Islet precursor cell (in vitro differentiated cells): ENCODE measurements at regions not wholly inside any gene's neighbourhood (a gene's known extent, or its start where the extent isn't known, plus 50 kb on each side); places are given as distances from the start of the nearest gene placed in this dataset.

ENCODE experiments used
- DNase-seq: peaks from one replicate; pipeline ENCODE4 v3.0.0-alpha.2; 2018

DNA sequence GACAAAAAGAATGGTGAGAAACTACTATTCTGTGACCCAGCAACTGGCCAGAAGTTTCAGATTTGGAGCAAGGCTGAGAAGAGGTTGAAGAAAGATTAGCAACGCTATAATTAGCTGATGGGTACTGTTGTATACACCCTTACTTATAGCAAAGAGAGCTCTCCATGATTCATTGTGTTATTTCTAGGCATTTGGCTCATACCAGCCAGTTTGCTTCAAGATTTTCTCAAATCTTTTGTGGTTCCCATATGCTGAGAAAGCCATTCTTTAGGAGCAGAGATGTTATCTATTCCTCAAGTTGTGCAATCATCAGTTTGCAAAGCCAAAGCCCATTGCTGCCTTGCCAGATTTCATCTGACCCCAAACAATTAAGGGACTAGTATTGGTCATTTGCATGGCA, 179.4 kb downstream of the ETS1 start:
- DNase-seq, result no peak

DNA sequence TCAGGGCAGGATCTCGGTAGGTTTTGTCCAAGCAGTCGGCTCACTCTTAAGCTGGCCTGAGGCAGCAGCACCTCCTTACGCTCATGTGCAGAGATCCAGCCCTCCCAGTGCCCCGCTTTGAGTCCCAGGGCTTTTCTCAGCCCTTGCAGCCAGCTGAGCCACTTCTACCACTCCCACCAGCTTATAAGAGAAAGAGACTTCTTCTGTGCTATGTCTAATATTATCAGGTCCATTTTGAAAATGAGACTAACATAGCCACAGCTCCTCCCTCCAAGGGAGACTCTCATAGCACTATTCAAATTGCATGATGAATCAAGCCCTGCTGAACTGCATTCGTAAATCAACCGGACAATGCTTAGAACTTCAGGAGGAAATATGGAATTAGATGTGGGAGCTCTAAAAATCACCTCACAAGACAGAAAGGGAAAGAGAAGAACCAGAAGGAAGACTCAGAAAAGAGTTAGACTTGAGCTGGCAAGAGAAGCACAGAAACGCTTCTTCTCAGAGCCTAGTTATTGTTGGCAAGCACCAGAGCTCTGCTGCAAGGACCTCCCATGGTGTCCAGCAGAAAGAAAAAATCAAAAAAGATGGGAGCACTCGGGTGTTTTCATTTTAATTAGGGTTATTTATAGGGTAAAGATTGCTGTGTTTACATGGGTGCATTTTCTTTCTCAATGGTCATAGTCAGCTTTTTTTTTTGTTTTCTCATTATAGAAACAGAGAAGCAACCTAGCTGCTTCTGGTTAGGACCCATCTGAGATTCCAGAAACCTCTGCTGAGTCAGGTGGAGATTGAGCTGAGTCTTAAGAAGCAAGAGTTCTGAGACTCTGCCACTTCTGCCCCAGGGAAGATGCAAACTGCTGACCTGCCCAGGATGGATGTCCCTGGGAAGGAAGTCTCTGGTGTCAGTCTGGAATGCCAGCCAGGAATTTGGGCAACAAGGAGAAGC, 181.4 kb downstream of the ETS1 start:
- DNase-seq, result peak; percentile 86

DNA sequence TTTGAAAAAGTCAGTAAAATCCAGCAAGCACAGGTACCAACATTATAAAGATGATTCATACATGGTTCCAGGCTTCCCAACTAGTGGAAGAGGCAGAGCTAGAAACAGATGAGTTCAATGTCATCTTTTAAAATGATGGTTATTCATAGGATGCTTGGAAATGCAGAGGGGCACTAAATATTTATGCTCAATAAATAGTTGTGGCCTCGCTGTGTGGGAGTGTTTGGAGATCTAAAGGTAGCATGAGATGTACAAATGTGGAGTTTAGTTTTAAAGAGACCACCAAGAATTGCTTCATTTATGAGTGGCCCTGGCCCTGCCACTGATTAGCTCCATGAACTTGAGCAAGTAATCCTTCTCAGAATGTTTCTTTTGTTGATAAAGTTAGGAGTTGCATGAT, 182.2 kb downstream of the ETS1 start:
- no peak for DNase-seq

DNA sequence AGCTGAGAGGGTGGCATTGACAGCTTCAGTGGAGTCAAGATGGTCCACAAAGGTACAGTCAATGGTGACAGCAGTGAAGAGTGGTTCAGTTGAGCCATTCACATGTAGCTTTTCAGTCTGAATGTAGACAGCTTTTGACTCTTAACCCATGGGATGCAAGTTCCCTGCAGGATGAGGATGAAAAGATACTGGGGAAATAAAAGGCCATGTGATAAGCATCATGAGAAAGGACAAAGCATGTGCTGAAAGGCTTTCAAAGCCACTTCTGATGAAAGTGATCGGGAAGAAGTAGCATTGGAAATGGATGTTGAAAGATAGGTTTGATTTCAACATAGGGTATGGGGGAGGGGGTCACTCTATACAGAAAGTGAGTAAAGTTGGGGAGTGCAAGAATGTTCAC, 182.9 kb downstream of the ETS1 start:
- no peak for DNase-seq

DNA sequence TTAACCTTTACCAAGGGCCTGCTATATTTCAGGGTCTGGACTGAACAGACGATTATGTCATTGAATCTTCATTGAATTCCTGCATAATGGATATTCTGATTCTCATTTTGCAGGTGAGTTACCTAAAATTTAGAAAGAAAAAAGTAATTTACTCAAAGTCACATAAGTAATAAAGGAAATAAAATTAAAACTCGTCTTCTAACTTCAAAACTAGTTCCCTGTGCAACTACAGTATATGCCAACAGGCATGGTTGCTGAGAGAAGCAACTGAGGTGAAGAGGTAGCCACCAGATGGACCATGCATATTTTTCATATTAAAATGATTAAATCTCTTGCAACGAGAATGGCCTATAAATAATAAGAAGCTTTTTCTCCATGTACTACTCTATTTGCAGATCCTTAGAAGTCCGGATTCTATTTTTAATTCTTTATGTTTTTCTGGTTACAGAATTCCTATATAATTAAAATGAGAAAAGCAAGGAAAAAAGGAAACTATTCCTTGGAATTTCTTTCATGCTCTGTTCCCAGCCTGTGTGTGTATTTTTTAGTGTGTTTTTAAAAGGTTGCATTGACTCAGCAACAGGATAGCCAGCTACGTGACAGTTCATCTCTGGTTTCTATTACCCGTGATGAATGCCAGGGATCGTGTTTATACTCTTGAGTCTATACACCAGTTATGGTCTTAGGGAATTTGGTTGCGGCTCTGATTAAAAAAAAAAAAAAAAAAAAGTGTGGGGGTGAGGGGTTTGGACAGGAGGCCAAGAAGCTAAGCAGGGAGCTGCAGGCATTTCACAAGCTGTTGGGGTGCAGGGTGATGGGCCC, 186.8 kb downstream of the ETS1 start:
- no peak for DNase-seq

DNA sequence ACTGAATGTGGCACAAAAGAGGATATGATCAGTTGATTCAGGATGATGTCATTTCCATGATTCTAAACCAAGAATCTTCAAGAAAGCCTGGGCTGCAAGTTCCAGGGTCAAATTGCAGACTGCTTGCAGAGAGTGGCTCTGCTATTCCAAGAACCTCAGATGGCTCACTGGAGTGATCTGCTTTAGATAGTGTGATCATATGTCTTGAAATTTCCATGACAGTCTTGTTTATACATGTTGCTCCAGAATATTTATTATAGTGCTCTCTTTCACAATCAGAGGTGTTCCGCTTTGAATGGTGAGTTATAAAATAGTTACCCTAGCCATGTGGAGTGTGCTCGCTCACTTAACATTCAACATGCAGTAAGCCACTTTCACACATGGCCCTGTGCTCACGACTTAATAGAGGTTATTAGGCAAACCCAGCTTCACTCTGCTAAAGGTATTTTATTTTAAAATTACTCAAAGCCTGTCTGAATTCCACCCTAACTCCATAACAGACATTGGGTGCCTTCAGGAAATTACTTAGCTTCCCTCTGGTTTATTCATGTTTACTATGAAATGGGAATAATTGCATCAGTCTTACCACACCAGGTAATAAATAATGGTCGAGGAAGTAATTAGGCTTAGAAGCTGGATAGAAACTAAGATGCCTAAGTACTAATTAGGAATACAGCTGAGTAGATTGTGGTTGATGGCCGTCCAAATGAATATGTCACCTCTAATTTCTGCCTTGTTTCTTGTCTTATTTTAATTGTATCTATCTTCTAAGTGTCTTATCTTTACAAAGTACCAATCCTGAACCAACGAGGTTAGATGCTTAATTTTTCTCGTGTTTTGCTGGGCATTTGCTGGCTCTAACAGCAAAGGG, 187.9 kb downstream of the ETS1 start:
- no peak for DNase-seq

DNA sequence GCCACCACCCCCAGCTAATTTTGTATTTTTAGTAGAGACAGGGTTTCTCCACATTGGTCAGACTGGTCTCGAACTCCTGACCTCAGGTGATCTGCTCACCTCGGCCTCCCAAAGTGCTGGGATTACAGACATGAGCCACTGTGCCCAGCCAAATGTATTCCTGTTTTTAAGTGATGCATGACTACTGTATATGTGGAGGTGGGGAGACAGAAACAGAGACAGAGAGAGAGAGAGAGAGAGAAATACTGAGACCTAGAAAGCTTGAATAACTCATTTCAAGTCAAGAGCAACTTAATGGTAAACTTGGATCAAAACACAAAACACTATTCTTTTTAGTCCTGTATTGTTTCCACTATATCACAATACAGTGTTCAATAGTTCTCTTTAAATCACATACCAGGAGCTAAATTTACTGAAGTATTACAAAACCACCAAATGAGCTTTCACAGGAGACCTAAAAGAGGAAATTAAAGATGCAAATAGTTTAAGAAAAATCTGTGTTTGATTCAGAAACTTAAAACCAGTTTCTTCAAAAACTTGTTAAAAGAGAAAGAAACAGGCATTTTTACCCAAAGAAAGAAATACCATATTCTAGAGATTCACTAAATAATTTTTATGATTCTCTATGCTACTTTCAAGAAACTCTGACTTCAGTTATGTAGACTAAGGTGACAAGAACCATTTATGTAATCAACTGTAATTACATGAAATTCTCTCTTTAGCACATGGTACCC, 188.7 kb downstream of the ETS1 start:
- no peak for DNase-seq

DNA sequence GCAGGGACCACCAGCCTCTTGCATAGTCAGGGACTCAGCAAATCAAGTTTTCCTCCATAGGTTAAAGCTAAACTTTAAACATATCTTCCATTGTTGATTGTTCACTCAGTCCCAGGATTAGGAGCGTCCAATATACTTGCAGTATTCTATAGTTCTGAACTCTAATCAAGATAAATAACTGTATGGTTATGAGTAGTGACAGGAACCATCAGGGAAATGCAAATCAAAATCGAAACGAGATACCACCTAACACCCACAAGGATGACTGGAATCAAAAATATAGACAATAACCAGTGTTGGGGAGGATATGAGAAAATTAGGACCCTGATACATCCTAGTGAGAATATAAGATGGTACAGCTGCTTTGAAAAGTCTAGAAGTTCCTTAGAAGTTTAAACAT, 190.0 kb downstream of the ETS1 start:
- no peak for DNase-seq

DNA sequence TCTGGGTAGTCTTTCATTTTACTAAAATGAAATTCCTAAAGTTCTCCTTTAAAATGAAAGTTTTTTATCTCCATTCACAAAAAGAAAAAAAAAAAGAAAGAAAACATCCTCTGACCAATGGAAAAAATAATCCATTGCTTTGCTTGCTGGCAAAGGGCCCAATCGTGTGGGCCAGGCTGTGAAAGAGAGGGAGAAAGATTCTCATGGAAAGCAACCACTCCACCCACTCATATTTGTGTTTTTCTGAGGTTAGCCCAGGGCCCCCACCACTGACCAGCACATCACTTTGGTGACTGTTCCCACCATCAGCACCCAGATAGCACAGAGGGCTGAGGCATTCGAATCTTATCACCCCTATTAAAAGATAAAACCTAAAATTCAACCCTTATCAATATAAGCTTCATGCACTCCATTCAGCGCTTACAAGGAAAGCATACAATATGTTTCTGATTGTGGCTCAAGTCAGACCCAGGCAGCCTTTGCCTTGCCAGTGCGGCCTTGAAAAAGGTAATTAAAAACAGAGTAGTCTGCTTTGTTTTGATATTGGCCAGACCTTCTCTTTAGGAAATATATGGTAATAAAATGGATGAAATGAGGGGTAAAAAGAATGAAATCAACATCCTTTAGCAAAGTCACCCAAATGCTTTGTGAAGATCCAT, 192.8 kb downstream of the ETS1 start:
- DNase-seq, result no peak

DNA sequence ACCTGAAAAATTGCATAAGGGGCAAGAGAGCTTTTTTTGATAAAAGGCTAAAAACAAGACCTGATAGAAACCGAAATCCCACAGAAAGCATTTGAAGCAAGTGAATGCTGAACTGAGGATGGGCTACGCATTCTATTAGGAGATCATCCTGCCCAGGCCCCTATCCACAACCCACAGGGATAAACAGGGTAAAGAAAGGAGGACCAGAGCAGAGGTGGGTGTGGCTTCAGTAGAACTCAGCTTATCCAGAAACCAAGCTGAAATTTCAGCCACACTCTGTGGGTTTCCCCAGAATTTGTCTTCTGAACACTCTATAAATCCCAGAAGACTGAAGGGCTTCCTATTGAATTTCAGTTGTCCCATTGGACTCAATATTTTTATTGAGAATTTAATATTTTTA, 195.1 kb downstream of the ETS1 start:
- no peak for DNase-seq

DNA sequence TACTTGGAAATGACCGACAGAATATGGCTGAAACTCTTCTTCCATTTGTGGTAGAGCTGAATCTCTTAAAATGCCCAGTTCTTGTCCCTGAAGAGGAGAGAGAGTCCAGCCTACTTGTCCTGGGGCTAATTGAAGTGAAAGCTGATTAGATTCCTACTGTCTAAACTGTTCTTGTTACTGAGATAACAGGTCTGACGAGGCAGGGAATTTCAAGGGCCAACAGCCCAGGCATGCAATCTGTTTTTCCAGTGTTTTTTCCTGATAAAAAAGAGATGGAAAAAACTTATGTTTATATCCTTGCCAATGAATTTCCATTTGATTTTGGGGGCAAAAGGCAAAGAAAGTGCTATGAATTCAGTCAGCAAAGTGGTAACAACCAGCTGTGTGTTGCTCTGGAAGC, 195.5 kb downstream of the ETS1 start:
- DNase-seq, result peak; percentile 69

DNA sequence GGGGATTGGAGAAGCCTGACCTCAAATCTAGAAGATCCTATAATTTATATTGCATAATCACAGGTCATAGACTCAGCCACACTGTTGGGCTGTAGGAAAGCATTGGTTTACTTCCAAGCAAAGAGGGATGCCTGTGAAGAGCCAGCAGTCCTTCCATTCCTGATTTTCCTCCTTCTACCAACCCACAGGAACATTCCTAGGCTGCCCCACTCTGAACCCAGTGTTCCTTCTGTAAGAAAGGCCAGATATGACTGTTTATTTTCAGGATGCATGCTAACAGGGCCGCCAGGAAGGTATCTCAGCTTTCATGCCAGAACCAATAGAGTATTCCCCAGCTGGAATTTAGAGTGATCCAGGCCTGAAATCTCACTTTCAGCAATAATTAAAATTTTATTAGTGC, 197.1 kb downstream of the ETS1 start:
- DNase-seq, result no peak

DNA sequence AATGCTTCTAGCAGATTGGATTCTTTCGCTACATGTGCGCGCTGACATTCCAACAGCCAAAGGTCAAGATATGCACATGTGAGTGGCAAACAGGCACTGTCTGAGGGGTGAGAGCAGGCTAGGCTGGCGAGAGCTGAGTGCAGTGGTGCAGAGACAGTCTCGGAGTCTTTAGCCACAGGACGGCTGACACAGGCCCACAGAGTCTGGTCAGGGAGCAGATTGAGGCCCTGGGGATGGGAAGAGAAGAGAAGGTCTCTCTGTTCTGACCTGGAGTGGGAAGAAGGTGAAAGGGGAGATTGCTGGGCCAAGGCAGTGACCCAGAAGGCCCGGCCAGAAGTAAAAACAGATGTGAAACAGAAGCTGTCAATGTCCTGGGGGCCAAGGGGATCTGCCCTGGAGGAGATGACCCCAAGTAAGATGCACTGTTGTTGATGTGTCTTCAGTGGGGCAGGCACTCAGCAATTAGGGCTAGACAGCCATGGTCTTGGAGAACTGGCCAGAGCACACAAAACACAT, 197.8 kb downstream of the ETS1 start:
- DNase-seq, result peak; percentile 92

DNA sequence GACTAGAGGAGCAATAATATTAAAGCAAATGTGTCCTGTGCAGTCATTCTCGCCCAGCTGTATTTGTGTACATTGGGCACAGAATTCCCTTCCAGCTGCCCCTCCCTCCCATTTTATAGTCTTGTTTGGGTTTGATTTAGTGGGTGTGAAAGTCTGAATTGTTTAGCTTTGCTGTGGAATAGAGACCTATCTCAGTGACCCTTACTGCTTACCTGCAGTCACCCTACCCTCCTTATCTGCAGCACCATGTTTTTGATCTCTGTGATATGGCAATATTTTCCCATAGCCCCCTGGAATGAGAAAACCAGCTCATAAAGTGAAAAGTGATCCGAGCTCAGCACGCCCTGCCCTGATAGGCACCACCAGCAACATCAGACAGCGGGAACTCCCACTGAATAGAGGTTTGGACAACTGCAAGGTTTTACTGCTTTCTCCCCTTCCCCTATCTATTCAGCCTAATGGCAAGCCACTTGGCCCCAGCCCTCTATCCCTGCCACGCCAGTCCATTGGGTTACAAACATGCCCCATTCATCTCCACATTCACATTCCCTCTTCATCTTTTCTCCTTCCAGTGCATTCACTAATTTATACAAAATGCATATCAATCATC, 199.0 kb downstream of the ETS1 start:
- DNase-seq, result peak; percentile 51

DNA sequence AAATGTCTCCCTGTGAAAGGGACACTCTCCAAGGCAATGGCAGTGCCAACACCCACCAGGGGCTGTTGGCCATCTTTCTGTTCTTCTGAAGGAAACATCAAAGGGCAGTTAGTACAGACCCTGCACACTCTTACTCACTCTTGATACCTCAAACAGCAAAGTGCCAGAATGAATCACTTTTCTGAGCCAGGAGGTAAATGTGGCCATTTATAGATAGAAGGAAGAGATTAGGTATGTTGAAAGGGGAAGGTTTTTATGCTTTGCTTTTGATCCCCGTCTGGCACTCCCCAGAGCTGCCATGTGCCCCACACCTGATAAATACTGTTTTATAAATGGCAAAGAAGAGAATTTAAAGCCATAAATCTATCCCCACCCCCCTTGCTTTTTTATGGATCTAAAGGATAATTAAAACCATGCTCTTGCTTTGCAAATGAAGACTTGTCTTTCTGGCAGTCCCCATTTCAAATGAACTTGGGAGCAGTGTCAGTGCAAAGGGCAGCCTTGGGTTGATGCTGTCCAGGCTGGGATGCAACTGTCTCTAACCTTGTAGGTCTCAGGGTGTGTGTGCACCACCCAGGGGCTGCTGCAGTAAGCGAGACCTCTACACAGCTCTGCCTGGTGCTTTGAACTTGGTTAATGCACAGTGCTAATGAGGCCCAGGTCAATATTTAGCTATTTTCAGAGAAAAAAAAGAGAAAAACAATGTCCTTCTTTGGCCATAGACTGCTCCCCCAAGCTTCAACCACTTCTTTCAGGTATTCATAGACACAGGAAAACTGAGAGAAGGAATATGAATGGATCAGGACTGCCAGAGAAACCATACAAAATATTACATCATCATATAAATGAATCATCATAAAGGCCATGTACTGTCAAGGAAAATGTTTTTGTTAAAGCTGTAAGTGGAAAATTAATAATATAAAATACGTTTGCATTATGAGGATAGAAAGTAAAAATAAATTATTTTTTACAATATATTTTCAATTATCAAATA, 207.5 kb downstream of the ETS1 start:
- DNase-seq, result peak; percentile 50

DNA sequence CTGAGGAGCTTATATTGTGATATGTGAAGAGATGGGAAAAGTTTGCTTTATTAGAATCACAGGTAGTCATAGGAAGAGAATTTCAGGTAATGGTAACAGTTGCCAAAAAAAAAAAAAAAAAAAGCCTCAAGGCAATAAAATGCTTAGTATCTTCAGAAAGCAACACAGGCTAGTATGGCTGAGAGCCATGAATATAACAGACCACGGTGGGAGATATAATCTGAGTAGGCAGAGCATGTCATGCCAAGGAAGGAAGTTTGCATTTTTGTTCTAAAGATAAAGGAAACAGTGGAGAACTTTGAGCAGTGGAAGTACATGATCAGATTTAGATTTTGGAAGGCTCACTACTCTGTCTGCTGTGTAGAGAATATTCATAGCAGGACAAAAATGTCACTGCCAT, 211.4 kb downstream of the ETS1 start:
- DNase-seq, result no peak

DNA sequence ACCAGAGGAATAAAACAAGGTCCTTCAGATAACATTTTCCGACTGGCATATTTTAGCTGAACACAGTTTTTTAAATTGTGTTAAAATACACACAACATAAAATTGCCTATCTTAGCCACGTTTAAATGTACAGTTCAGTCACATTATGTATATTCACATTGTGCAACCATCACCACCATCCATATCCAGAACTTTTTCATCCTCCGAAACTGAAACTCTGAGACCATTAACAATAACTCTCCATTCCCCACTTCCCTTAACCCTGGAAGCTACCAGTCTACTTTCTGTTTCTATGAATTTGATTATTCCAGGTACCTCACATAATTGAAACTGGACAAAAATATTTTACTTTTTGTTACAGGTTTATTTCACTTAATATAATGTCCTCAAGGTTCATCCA, 213.3 kb downstream of the ETS1 start:
- no peak for DNase-seq

DNA sequence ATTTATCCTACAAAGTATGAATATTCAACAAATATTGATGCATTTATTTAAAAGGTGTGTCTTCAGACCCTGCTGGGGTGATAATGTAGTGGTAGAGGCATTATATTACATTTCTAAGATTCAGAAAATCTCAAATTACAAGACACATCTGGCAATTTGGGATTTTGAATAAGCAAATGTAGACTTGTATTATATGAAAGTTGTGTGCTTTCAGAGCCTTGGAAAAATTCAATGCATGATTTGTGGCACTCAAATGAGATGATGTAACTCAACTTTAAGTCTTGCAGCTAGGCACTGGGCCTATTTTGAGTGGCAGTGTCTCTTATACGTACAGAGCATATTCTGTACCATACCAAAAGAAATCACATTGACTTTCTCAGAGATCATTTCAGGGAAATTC, 214.4 kb downstream of the ETS1 start:
- no peak for DNase-seq

DNA sequence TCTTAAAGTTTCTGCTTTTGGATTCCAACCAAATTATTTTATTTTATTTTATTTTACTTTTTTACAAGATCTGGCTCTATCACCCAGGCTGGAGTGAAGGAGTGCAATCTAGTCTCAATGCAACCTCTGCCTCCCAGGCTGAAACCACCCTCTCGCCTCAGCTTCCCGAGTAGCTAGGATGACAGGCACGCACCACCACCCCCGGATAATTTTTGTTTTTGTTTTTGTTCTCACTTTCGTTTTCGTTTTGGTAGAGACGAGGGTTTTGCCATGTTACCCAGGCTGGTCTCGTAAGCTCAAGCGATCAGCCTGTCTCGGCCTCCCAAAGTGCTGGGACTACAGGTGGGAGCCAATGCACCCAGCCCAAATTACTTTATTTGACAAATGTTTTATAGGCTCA, 219.8 kb downstream of the ETS1 start:
- no peak for DNase-seq

DNA sequence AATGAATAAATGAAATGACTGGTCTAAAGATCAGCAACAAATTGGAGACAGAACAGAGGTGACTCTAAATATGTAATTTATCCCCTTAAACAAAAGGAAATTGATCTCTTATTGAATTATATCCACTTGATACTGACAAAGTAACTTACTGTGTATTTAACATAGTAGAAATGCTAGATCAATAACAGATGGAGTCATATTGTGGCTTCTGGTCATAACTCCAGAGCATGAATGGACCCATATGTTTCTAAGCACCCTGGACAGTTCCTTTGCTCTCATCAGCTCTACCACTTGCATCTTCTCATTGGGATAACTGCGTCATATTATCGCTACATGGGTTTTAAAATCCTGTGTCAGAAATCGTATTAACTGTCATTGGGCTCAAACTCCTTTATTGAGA, 222.3 kb downstream of the ETS1 start:
- DNase-seq, result no peak
